ENCODE measurements at regions not wholly inside any gene's neighbourhood (a gene's known extent, or its start where the extent isn't known, plus 50 kb on each side); places are given as distances from the start of the nearest gene placed in this dataset.

DNA sequence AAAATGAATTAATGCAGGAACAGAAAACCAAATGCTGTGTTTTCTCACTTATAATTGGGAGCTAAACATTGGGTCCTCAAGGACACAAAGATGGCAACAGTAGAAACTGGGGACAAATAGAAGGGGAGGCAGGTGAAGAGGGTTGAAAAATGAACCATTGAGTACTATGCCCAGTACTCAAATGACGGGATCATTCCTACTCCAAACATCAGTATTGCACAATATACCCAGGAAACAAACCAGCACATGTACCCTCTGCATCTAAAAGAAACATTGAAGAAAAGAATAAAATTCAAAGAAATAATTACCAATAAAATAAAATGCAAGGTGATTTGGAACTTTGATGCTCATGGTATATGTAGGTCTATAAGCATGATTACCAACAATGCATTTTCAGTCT lies 110.8 kb downstream of the LMO3 start:
- no peak for DNase-seq (ENCODE audit: low read depth, low spot score)
- H3K4me3 ChIP-seq (ENCODE audit: low read length) = no peak overlapping the region

Data from Jurkat, Clone E6-1 (cell line).